WTC11 (cell line): ENCODE measurements at regions not wholly inside any gene's neighbourhood (a gene's known extent, or its start where the extent isn't known, plus 50 kb on each side); places are given as distances from the start of the nearest gene placed in this dataset.

Source experiments
- ATAC-seq: fragments of 200-7000 bp; cut with Tn5 transposase; 2 replicates; pipeline ENCODE4 v1.10.0; 2021; ENCODE audit warnings: mild to moderate bottlenecking, moderate library complexity
- CTCF ChIA-PET: fragments of 300-600 bp; sonication (Branson Sonifier 250); formaldehyde crosslinking; loops from one replicate; lab custom pipeline; 2021; ENCODE audit warnings: antibody characterized with exemption; lab: Charles Lee
- POLR2A ChIA-PET: fragments of 350-600 bp; sonication (Branson Sonifier 250); formaldehyde crosslinking; loops from one replicate; lab custom pipeline; 2021; ENCODE audit warnings: antibody characterized with exemption; lab: Charles Lee
- DNase-seq: peaks from one replicate; pipeline ENCODE4 v3.0.0; 2021; ENCODE audit warnings: low spot score
- H3K27ac Mint-ChIP-seq: 2 replicates; pipeline ENCODE4 v1.8.0; 2021; ENCODE audit warnings: mixed read lengths
- H3K27me3 Mint-ChIP-seq: 2 replicates; pipeline ENCODE4 v1.8.0; 2021; ENCODE audit warnings: low read depth, mild to moderate bottlenecking, moderate library complexity, mixed read lengths
- H3K36me3 Mint-ChIP-seq: 2 replicates; pipeline ENCODE4 v1.8.0; 2021; ENCODE audit warnings: mixed read lengths
- H3K4me1 Mint-ChIP-seq: 2 replicates; pipeline ENCODE4 v1.8.0; 2022; ENCODE audit warnings: mixed read lengths
- H3K4me3 Mint-ChIP-seq: 2 replicates; pipeline ENCODE4 v1.8.0; 2021; ENCODE audit warnings: mild to moderate bottlenecking, moderate library complexity, mixed read lengths
- H3K9me3 Mint-ChIP-seq: 2 replicates; pipeline ENCODE4 v1.8.0; 2021; ENCODE audit warnings: mixed read lengths
- ATF2 ChIP-seq: sonication (generic); formaldehyde crosslinking; IDR thresholded peaks from 2 replicates; pipeline ENCODE4 v1.8.1; 2022; ENCODE audit warnings: low read depth, missing genetic modification reagents, borderline replicate concordance
- ATF6 ChIP-seq: sonication (generic); formaldehyde crosslinking; IDR thresholded peaks from 2 replicates; pipeline ENCODE4 v1.8.1; 2023; ENCODE audit warnings: mild to moderate bottlenecking, missing genetic modification reagents
- CREM ChIP-seq: sonication (generic); formaldehyde crosslinking; IDR thresholded peaks from 2 replicates; pipeline ENCODE4 v1.8.1; 2022; ENCODE audit warnings: mild to moderate bottlenecking, missing genetic modification reagents, moderate library complexity
- ESRRA ChIP-seq: sonication (generic); formaldehyde crosslinking; IDR thresholded peaks from 2 replicates; pipeline ENCODE4 v1.8.1; 2022; ENCODE audit warnings: mild to moderate bottlenecking, missing genetic modification reagents, borderline replicate concordance
- ETV6 ChIP-seq: sonication (generic); formaldehyde crosslinking; IDR thresholded peaks from 2 replicates; pipeline ENCODE4 v1.8.1; 2022; ENCODE audit warnings: mild to moderate bottlenecking, missing genetic modification reagents
- FOXJ3 ChIP-seq: sonication (generic); formaldehyde crosslinking; IDR thresholded peaks from 2 replicates; pipeline ENCODE4 v1.9.0; 2021; ENCODE audit warnings: missing genetic modification reagents, mild to moderate bottlenecking, borderline replicate concordance
- GRHL2 ChIP-seq: fragments of 250-450 bp; sonication (Bioruptor Pico); IDR thresholded peaks from 2 replicates; pipeline ENCODE4 v1.8.0; 2022; ENCODE audit warnings: mild to moderate bottlenecking, moderate library complexity; ENCODE audit not compliant: insufficient replicate concordance, severe bottlenecking
- GTF2I ChIP-seq: fragments of 250-450 bp; sonication (Bioruptor Pico); conservative IDR thresholded peaks from 2 replicates; pipeline ENCODE4 v1.4.0; 2021; ENCODE audit warnings: mild to moderate bottlenecking
- IRF1 ChIP-seq: sonication (generic); formaldehyde crosslinking; IDR thresholded peaks from 2 replicates; pipeline ENCODE4 v1.8.0; 2023; ENCODE audit warnings: missing genetic modification reagents
- IRF2 ChIP-seq: sonication (generic); formaldehyde crosslinking; IDR thresholded peaks from 2 replicates; pipeline ENCODE4 v1.8.0; 2022; ENCODE audit warnings: low read depth, missing genetic modification reagents, borderline replicate concordance
- MLX ChIP-seq: sonication (generic); formaldehyde crosslinking; IDR thresholded peaks from 2 replicates; pipeline ENCODE4 v1.8.1; 2023; ENCODE audit warnings: mild to moderate bottlenecking, missing genetic modification reagents, moderate library complexity
- MYBL2 ChIP-seq: sonication (generic); formaldehyde crosslinking; IDR thresholded peaks from 2 replicates; pipeline ENCODE4 v1.8.1; 2023; ENCODE audit warnings: mild to moderate bottlenecking, moderate library complexity, missing genetic modification reagents
- NFATC4 ChIP-seq: fragments of 250-450 bp; sonication (Bioruptor Pico); IDR thresholded peaks from 2 replicates; pipeline ENCODE4 v1.9.0; 2021; ENCODE audit warnings: mild to moderate bottlenecking
- NFE2L1 ChIP-seq: sonication (generic); formaldehyde crosslinking; IDR thresholded peaks from 2 replicates; pipeline ENCODE4 v1.8.1; 2023; ENCODE audit warnings: missing genetic modification reagents
- NR2C2 ChIP-seq: sonication (generic); formaldehyde crosslinking; IDR thresholded peaks from 2 replicates; pipeline ENCODE4 v1.8.0; 2022; ENCODE audit warnings: mild to moderate bottlenecking, missing genetic modification reagents
- NR3C1 ChIP-seq: sonication (generic); formaldehyde crosslinking; conservative IDR thresholded peaks from 2 replicates; pipeline ENCODE4 v1.8.1; 2023; ENCODE audit warnings: low read depth, mild to moderate bottlenecking, missing genetic modification reagents
- PREB ChIP-seq: sonication (generic); formaldehyde crosslinking; IDR thresholded peaks from 2 replicates; pipeline ENCODE4 v1.8.1; 2022; ENCODE audit warnings: mild to moderate bottlenecking, missing genetic modification reagents, moderate library complexity, borderline replicate concordance
- RORB ChIP-seq: fragments of 250-450 bp; sonication (Bioruptor Pico); IDR thresholded peaks from 2 replicates; pipeline ENCODE4 v1.9.0; 2021; ENCODE audit warnings: mild to moderate bottlenecking
- SMAD3 ChIP-seq: sonication (generic); formaldehyde crosslinking; IDR thresholded peaks from 2 replicates; pipeline ENCODE4 v1.8.0; 2022; ENCODE audit warnings: missing genetic modification reagents, mild to moderate bottlenecking, borderline replicate concordance
- SMAD4 ChIP-seq: sonication (generic); formaldehyde crosslinking; IDR thresholded peaks from 2 replicates; pipeline ENCODE4 v1.8.0; 2022; ENCODE audit warnings: mild to moderate bottlenecking, missing genetic modification reagents
- STAT6 ChIP-seq: sonication (generic); formaldehyde crosslinking; conservative IDR thresholded peaks from 2 replicates; pipeline ENCODE4 v1.8.1; 2023; ENCODE audit warnings: mild to moderate bottlenecking, low read depth, missing genetic modification reagents, moderate library complexity
- USF2 ChIP-seq: sonication (generic); formaldehyde crosslinking; IDR thresholded peaks from 2 replicates; pipeline ENCODE4 v1.8.1; 2023; ENCODE audit warnings: mild to moderate bottlenecking, missing genetic modification reagents, moderate library complexity
- ZNF232 ChIP-seq: sonication (generic); formaldehyde crosslinking; IDR thresholded peaks from 2 replicates; pipeline ENCODE4 v1.8.0; 2022; ENCODE audit warnings: mild to moderate bottlenecking, missing genetic modification reagents
- ZNF317 ChIP-seq: sonication (generic); formaldehyde crosslinking; IDR thresholded peaks from 2 replicates; pipeline ENCODE4 v1.8.1; 2023; ENCODE audit warnings: low read depth, mild to moderate bottlenecking, moderate library complexity, missing genetic modification reagents, borderline replicate concordance
- ZNF423 ChIP-seq: fragments of 250-450 bp; sonication (Bioruptor Pico); IDR thresholded peaks from 2 replicates; pipeline ENCODE4 v2.1.2; 2022; ENCODE audit warnings: mild to moderate bottlenecking, moderate library complexity
- ZSCAN18 ChIP-seq: fragments of 250-450 bp; sonication (Bioruptor Pico); IDR thresholded peaks from 2 replicates; pipeline ENCODE4 v2.1.2; 2022; ENCODE audit warnings: mild to moderate bottlenecking, moderate library complexity

GRCh38 chr2:19262150-19262549 lies 96.3 kb downstream of the OSR1 start:
- Mint-ChIP-seq H3K27ac (no peak overlapping the region), H3K9me3 (peaks cover 17% of the 10 kb centered on the region)
- no peak for TF ChIP-seq NR3C1
- no peak for TF ChIP-seq GRHL2 (CRISPR knock-in tag)
- TF ChIP-seq RORB (CRISPR knock-in tag): no peak
- no peak for TF ChIP-seq ZNF423 (CRISPR knock-in tag)
- no peak for TF ChIP-seq ETV6 (CRISPR knock-in tag)
- no peak for TF ChIP-seq MLX (CRISPR knock-in tag)
- no peak for TF ChIP-seq GTF2I
- TF ChIP-seq MYBL2 (CRISPR knock-in tag): no peak
- no peak for TF ChIP-seq SMAD3
- no peak for TF ChIP-seq IRF1 (CRISPR knock-in tag)
- no peak for TF ChIP-seq ATF6 (CRISPR knock-in tag)
- no peak for TF ChIP-seq USF2 (CRISPR knock-in tag)
- no peak for TF ChIP-seq IRF2
- no peak for TF ChIP-seq ATF2 (CRISPR knock-in tag)
- TF ChIP-seq, all 79 proteins: peak for 0
- ChIA-PET POLR2A (no interaction called here), CTCF (no interaction called here)
- no peak for DNase-seq
- H3K36me3 Mint-ChIP-seq: no peaks in the 10 kb centered on the region; the same call in 1 of the 2 replicates
- H3K27me3 Mint-ChIP-seq: no peaks in the 10 kb centered on the region
- H3K4me1 Mint-ChIP-seq: no peaks in the 10 kb centered on the region
- no peak for ATAC-seq
- no peak overlapping the region for H3K4me3 Mint-ChIP-seq

- H3K4me3 Mint-ChIP-seq: no peak overlapping the region
- no peaks in the 10 kb centered on the region for H3K27me3 Mint-ChIP-seq
- no peak for ATAC-seq
- no peaks in the 10 kb centered on the region for H3K4me1 Mint-ChIP-seq
- ChIA-PET CTCF (no interaction called here), POLR2A (no interaction called here)
- no peaks in the 10 kb centered on the region; the same call in 1 of the 2 replicates for H3K36me3 Mint-ChIP-seq
- H3K27ac Mint-ChIP-seq: no peak overlapping the region
- H3K9me3 Mint-ChIP-seq: peaks cover 17% of the 10 kb centered on the region
- DNase-seq: no peak
- TF ChIP-seq NR2C2: no peak
- no peak for TF ChIP-seq ZNF423 (CRISPR knock-in tag)
- TF ChIP-seq NR3C1: no peak
- TF ChIP-seq IRF2: no peak
- no peak for TF ChIP-seq SMAD4
- TF ChIP-seq CREM (CRISPR knock-in tag): no peak
- no peak for TF ChIP-seq RORB (CRISPR knock-in tag)
- TF ChIP-seq STAT6 (CRISPR knock-in tag): no peak
- no peak for TF ChIP-seq NFATC4
- TF ChIP-seq NFE2L1 (CRISPR knock-in tag): no peak
- no peak for TF ChIP-seq ZSCAN18 (CRISPR knock-in tag)
- TF ChIP-seq PREB (CRISPR knock-in tag): no peak
- no peak for TF ChIP-seq ESRRA (CRISPR knock-in tag)
- TF ChIP-seq ZNF232 (CRISPR knock-in tag): no peak
- TF ChIP-seq FOXJ3: no peak
- no peak for TF ChIP-seq ZNF317
Measured at GRCh38 chr2:19261061-19261460, 97.4 kb downstream of the OSR1 start.
